GM19328 (cell line): ENCODE measurements at regions not wholly inside any gene's neighbourhood (a gene's known extent, or its start where the extent isn't known, plus 50 kb on each side); places are given as distances from the start of the nearest gene placed in this dataset.

Source experiments
- ATAC-seq: cut with Tn5 transposase; IDR thresholded peaks from one replicate; pipeline ENCODE4 v1.9.1; 2021; ENCODE audit warnings: mild to moderate bottlenecking, moderate library complexity; ENCODE audit not compliant: unreplicated experiment

DNA sequence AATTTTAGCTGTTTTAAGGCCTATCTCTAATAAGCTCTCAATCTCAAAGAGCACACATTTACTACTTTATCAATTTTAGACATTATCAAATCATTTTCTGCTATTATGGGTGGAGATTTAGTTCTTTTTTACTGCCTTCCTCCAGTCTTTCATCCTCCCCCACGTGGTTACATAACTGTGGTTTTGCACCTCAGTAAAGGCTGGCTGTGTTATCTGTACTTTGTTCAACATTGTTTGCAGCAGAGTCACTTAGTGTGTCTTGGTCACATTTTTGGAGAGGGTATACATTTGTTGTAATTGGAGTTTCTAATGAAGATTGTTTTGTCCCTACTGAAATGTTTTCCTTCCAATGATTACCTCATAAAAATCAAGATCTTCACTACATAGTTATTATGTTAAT, 549.6 kb upstream of the CELF4 start:
- no peak for ATAC-seq

DNA sequence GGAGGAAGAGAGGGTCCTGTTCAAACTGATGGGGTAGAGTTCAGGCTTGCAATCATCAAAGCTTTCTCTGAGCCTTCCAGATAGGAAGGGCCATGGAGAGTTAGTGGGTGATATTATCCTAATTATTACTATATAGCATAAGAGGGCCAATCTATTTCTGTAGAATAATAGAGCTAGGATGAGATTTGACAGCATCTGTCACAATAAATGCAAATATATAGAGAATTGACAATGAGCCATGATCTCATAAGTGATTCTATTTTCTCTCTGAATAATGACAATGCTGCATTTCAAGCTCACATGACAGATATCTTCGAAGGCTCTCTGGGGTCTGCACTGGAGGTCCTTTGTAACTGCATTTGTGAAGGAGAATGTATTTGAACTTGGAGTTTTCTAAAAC, 521.9 kb upstream of the CELF4 start:
- no peak for ATAC-seq

DNA sequence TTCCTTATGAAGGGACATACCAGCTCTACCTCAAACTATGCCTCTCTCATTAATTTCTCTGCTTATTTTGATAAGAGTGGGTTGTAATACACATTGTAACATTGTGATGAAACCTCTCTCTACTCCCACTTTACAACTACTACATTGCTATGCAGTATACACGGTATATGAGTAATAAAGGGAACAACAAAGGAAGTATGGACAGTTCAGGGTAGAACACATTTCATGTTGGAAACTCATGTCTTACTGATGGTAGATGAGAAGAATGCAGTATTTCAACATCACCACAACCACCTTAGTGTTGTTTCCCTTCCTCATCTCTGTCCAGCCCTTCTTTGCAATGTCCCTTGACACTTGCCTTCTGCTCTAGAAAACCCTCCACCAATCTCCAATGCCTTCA, 515.9 kb upstream of the CELF4 start:
- ATAC-seq, result no peak

DNA sequence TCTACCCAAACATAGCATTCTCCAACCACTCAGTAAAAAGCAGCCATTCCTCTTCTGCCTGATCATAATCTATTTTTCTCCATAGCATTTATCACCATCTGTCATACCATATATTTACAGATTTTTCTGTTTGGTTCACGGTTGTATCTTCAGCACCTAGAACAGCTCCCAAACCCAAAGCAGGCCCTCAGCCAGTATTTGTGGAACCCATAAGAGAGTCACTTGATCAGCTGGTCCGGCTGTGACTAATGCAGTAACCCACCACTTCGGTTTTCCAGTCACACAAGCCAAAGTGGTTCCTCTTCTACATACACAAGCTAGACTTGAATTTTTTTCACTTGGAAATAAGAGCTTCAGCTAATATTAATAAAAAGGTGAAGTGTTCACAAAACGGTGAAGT, 511.6 kb upstream of the CELF4 start:
- ATAC-seq, result no peak

DNA sequence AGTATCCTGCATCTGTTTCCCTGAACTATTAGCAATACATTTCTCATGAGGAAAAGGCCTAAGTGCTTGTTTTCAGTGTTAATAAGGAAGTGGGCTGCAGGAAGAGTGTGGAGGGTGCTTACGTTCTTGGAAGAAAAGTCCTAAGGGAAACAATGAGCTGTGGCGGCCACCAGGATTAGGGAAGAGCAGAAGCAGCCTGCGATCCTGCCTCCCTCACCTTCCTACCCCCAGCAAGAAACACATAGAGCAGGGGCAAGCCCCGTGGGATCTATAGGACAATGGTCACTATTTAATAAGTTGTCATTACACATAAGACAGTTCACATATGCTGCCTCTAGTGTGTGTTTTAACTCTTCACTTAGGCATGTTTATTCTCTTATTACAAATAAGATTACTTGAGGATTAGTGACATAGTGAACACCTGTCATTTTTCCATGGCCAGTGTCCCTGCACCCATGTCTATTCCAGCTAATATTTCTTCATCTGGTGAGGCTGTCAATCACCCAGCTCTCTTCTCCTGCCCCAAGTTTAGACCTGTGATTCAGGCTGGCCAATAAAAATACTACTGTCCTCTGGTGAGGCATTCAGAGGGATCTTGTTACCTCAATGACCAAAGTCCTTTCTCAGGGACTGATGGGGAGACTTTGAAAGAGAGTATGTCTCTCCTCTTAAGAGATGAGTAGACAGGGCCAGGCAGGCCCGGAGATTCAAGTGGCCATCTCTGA, 510.9 kb upstream of the CELF4 start:
- ATAC-seq, result no peak

DNA sequence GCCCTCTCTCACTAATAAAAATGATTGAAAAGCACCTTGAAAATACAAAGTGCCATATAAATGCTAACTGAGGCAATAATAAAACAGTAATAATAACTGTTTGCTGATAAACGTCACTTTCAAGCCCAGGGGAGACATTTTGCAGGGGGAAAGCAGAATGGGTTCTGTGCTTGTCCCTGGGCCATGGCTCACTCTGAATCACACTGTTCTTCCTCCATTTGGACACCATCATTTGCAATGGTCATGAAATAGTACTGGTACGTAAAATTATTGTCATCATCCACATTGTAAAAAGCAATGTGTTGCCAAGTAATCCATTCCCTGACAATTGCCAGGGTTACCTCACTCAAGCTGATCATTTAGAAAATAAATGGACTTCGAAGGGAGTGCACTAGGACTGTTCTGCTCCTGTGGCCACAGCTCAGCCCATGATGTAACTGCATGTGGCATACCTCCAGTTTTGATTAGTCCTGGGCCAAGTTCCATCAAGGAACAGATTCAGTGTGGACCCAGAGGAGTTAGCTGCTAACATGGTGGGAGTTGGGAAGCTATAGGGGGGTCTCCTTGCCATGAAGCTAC, 508.8 kb upstream of the CELF4 start:
- ATAC-seq, result no peak

DNA sequence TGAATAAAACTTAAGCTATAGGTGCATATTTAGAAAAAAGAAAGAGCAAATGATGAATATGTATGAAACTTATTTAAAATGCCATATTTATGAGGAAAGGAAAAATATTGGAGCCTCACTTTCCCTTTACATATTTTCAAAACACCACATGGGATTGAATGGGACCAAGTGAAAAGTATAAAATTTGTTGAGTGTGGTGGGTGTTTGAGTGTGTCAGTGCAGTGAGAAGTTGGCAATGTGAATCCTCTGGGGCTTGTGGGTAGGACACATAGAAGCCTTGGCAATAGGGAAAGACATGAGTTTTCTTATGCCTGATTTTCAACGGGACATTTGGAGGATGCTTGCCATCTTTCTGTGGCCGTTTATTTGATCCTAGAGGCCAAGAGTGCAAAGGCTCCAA, 502.2 kb upstream of the CELF4 start:
- no peak for ATAC-seq

DNA sequence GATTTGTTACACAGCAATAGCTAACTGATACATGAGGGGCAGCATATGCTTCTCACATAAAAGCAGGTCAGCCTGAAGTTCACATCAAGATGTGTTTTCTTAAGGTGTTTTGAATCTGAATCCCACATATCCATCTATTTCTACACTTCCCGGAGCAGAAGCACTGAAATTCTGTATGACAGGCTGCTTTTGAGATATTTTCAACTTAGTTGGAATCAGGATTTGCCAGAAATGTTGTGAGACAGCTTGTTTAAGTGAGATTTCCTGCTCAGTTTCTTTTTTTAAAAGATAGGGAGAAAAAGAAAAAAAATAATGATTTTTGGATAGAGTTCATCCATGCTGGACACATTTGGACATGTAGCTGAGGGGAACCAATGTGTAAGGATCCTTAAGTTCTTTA, 501.5 kb upstream of the CELF4 start:
- no peak for ATAC-seq

DNA sequence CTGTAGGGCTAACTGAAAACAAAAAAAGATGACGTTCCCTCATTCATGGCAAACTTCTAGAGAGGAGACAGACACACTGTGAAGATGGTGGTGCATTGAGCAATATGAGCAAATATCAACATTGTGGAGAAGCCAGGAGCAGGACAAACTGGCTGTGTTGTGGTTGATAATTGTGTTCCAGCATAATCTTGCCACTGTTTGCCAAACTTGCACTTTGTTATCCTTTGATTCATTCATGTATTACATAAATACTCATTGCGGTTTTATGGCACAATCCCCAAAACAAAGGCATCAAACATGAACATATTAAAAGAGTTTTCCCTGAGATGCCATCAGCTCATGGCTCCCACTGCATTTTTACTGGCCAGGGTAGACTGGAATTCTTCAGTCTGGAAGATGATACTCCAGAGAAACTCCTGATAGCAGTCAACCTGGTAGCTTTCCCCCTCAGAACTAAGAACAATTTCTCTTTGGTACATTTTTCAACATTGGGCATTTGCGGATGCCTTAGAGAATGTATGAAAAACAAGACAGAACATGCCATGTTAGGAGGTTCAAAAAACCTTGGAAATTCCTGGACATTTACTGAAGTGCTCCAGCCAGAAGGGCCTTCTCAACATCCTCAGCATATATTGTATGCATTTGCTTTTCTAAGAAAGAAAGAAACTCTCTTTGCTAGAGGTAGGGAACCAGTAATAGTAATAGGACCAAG, 487.4 kb upstream of the CELF4 start:
- no peak for ATAC-seq

DNA sequence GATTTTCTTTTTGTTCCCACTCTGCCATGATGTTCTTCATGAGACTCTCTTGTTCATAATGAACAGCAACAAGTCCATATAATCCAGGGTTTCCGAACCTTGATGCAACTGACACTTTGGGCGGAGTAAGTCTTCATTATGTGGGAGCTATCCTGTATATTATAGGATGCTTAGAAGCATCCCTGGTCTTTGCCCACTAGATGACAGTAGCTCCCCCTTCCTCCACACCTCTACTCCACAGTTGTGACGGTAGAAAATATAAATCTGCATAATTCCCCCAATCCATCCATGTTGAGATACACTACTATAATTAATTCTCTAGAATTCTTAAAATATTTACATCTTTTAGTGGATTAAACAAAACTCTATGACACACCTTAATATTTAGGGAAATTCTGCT, 482.2 kb upstream of the CELF4 start:
- ATAC-seq, result no peak

DNA sequence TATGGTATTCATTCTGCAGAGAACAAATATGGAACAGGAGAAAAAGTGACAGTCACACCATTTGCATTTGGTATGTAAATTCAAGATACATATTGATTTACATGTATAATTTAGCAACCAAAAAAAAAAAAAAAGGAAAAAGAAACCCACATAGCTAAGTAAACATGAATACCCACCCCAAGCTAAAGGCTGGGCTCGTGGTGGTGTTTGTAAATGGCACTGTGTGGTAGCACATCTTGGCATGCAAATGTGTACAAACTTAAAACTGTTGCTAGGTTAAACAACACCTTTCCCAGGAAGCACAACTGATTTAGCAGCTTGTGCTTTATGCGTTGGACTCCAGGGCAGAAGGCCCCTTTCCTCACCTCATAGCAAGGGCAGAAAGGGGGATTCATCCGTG, 481.1 kb upstream of the CELF4 start:
- no peak for ATAC-seq

DNA sequence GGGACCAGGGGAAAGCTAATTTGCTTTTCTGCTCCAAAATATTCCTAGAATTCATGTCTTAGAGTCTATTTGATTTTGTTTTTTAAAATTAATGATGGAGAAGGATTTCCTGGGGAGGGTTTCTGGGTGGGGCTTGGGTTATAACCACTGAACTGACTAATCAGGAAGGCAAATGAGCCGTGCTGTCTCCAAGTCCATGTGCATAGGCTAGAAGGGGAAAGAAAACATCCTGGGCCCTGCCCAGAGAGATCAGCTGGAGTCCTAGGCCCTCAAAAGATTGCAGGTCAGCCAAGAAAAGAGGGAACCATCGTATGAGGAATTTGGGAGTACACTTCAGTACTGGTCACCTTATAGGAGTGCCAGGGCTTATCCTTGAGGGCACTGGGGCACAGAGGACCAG, 480.2 kb upstream of the CELF4 start:
- ATAC-seq, result no peak

DNA sequence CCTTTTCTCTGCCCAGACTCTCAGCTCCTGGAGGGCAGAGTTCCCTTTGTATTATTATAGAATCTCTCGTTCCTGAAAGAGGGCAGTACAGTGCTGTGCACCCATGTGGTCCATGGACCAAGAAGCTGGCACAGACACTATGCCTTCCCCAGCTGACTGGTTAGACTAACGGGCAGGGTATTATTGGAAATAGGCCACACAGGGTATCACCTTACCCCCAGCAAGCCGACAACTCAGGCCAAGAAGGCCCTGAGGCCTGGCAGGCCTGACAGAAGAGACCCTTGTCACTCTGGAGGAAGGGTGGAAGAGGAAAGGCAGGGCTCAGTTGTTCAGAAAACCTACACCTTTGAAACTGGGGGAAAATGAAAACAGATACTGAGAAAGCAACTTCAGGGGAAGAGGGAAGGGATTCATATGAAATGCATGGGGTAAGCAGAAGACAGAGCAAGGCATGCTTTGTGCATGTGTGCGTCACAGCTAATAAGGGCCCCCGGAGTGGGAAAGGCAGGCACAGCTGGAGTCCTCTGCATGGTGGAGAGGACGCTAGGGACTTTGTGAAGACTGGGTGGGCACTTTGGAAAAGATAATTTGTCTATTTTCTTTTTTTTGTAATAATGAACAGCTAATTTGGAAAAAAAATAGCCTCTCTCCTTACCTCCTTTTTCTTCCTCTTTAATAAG, 476.8 kb upstream of the CELF4 start:
- no peak for ATAC-seq

DNA sequence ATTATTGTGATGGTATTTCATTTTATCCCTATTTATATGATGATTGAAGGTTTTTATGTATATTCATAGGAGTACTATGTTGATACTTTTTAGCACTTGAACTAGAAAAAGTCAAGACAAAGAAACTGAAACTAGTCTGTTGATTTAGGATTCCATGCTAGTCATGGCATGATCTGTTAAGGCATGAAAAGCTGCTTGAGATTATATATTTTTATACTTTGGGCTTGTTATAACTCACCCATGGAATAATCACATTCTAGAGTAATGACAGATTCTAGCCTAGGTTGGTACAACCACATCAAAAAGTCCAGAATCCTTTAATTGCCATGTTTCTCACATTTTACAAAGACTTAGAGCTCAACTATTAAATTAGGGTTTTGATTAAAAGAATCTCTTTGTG, 472.6 kb upstream of the CELF4 start:
- no peak for ATAC-seq

DNA sequence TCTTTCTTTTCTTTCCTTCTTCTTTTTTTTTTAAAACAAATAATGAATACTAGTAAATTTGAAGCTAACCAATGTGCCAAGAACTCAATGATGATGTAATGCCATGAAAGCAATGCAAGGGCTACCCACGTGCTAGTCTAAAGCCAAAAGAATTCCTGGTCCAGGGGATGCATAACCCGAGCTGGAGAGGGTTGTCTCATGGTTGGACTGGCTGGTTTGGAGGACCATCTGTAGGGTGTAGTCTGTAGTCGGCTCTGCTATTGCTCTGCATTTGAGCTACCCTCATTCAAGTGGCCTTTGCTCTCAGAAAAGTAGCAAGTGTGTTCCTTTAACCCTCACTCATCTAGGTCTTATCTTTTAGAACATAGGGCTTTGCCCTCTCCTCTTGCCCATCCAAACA, 469.6 kb upstream of the CELF4 start:
- no peak for ATAC-seq

DNA sequence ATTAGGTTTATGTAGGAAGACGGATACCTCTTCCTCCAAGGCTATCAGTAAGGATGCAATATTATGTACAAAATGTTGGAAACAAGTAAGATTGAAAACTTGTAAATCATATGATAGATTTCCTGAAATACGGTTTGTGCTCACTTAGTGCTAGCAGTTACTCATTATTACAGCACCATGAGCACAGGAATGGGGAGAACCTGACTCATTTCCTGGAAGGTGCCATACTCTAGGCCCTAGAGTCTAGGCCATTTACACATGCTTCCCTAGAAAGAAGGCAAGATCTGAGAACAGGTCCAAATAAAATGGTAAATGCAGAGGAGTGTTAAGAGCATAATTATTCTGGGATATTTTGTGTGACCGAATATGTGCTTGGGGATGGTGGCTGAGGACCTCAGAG, 467.7 kb upstream of the CELF4 start:
- no peak for ATAC-seq

DNA sequence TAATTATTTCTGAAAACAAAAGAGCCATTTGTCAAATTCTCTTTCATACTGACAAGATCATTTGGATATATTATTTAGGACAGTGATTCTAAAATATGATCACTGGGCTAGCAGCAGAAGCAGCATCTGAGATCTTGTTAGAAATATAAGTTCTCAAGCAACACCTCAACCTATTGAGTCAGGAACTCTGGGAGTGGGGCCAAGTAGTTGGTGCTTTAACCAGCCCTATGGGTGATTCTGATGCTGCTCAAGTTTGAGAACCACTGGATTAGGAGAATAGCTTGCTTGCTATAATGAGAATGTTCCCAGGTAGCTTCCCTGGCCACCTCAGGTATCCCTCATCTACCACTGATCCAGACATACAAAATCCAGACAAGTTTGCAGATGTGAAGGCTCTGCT, 466.9 kb upstream of the CELF4 start:
- ATAC-seq, result no peak

DNA sequence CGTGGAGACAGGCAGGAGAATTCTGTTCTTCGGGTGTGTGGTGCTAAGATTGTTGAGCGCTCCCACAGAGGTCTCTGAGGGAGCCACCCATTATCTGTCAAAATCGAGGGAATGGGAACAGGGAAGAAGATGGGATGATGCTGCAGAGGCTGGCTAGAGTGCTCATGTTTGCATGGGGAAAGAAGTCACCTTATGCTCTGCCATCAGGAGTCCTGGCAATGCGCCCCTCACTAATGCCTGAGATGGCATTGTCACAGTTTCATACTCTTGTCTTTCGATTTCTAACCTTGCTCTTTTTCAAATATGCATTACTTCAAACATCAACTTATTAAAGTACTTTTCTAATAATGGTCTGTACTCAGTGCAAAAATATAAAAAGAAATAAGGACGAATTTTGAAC, 463.3 kb upstream of the CELF4 start:
- no peak for ATAC-seq

DNA sequence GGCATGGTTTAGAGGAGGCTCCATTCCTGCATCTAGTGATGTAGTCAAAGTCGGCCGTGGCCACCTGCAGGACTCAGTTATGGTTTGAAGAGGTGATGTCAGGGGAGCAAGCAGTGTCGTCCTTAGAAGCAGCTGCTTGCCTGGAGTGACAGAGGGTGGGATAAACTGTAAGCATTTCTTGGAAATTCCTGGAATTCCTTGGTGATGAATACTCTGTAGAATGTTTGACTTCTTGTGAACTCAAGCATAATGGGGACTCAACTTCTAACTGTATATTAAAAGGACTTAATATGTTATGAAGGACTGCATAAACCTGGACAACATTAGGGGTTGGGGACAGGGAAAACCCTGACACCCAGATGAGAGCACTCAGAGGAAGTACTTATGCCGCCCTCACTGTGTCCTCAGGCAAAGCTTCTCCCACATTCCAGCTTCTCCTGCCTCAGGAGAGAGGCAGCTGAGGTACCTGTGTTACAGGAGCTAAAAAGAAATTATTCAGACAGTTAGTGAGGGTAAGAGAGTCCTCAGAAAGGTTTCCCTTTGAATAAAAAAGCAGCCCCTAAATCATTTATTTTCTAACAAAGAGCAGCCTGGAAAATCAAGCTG, 459.9 kb upstream of the CELF4 start:
- ATAC-seq, result no peak

DNA sequence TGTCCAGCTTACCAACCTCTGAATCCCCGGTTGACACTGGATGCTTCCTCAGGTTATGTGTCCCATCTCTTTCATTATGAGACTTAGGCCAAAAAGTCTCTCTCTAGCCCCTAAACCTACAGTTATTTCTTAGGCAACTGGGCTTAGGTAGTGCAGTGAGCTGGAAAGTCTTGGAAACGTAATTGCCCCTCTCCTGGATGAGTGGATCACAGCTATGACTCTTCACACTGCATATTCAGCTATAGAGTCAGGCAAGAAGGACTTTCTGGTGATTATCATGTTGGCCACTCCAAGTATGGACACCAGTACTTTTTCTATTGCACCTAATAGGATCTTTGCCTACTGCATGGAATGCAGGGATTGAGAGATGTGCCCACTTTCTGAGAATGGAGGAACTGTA, 458.3 kb upstream of the CELF4 start:
- no peak for ATAC-seq

DNA sequence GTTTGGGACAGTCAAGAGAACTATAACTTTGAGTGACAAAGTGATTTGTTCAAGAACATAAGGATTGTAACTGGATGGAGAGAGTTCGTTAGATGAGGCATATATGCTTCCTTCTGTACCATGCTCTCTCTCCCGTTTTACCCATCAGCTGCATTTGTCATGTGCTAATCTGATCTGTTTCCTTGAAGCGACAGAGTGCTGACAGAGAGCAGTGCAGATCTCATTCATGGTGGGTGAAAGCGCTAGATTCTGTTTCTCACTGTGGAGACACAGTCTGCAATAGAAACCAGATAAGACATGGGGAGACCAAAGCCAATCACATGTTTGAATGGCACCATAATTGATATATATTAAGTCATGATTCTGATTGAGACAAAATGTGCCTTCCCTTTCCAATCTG, 456.6 kb upstream of the CELF4 start:
- no peak for ATAC-seq

DNA sequence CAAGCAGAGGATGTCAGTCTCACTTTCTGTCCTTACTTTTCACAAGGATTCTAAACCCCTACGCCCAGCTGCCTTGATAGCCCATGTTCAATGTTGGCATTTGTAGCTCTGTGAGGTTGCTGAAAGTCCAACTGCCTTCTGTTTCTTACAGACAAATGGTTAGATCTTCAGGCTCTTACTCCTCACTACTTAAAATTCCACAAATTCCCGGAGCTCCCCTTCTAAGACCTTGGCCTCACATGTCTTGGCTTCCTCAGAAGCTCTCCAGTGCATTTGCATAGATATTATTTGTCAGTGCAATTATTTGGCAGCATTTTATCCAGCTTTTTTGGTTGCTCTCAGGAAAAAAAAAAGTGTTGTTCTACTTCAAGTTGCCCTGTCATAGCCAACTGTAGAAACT, 453.7 kb upstream of the CELF4 start:
- ATAC-seq, result no peak
